ENCODE measurements at regions not wholly inside any gene's neighbourhood (a gene's known extent, or its start where the extent isn't known, plus 50 kb on each side); places are given as distances from the start of the nearest gene placed in this dataset.
"Not testable (repeated sequence)": the region's sequence is repeated elsewhere in the genome, so short reads cannot be mapped to it uniquely, and the experiment has no call there.

DNA sequence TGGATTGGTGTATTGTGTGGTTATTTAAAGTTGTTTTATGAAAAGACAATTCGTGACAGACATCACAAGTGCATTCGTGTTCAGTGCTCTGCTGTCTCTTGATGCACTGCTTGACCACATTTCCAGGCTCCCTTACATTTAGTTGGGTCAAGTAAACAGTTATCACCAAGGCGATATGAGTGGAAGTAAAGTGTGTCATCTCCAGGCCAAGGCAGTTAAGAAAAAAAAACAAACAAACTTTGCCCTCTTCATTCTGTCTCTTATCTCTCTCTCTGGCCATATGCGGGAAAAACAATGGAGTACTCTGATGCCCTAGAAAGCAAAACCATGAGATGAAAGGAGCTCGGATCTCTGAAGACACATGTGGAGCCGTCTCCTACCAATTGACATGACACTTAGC is 131.1 kb downstream of the DSEL start:
- H3K4me2 ChIP-seq (ENCODE audit: low read length) = no peak overlapping the region
- H3K27ac ChIP-seq (ENCODE audit: low read depth, low read length, poor library complexity, severe bottlenecking) = no peak overlapping the region
- TF ChIP-seq, protein P1, sequence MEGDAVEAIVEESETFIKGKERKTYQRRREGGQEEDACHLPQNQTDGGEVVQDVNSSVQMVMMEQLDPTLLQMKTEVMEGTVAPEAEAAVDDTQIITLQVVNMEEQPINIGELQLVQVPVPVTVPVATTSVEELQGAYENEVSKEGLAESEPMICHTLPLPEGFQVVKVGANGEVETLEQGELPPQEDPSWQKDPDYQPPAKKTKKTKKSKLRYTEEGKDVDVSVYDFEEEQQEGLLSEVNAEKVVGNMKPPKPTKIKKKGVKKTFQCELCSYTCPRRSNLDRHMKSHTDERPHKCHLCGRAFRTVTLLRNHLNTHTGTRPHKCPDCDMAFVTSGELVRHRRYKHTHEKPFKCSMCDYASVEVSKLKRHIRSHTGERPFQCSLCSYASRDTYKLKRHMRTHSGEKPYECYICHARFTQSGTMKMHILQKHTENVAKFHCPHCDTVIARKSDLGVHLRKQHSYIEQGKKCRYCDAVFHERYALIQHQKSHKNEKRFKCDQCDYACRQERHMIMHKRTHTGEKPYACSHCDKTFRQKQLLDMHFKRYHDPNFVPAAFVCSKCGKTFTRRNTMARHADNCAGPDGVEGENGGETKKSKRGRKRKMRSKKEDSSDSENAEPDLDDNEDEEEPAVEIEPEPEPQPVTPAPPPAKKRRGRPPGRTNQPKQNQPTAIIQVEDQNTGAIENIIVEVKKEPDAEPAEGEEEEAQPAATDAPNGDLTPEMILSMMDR (IDR thresholded peaks at IDR 0.05; ENCODE audit: low read length) = no peak
- no peak for TF ChIP-seq EZH2 (IDR thresholded peaks at IDR 0.05; ENCODE audit: borderline replicate concordance, low read length)
- H3F3A ChIP-seq (ENCODE audit: insufficient read depth, low read length) = no peaks in the 10 kb centered on the region
- no peaks in the 10 kb centered on the region for H4K20me1 ChIP-seq (ENCODE audit: insufficient read depth, low read length)
- no peaks in the 10 kb centered on the region for H3K27me3 ChIP-seq (ENCODE audit: insufficient read depth, low read length)
- H3K4me3 ChIP-seq (ENCODE audit: low read depth, low read length, poor library complexity, severe bottlenecking) = no peak overlapping the region
- H3K79me2 ChIP-seq (ENCODE audit: insufficient read depth, low read length) = no peaks in the 10 kb centered on the region
- H3K9me2 ChIP-seq (ENCODE audit: low read depth, low read length) = no peaks in the 10 kb centered on the region
- H3K9ac ChIP-seq (ENCODE audit: low read length) = no peak overlapping the region
- no peaks in the 10 kb centered on the region for H3K4me1 ChIP-seq (ENCODE audit: insufficient read depth, low read length, severe bottlenecking)
- H3K9me3 ChIP-seq (ENCODE audit: low read length) = no peaks in the 10 kb centered on the region
- no peaks in the 10 kb centered on the region for H3K36me3 ChIP-seq (ENCODE audit: insufficient read depth, low read length)
- H2AFZ ChIP-seq (ENCODE audit: low read length) = no peak overlapping the region

DNA sequence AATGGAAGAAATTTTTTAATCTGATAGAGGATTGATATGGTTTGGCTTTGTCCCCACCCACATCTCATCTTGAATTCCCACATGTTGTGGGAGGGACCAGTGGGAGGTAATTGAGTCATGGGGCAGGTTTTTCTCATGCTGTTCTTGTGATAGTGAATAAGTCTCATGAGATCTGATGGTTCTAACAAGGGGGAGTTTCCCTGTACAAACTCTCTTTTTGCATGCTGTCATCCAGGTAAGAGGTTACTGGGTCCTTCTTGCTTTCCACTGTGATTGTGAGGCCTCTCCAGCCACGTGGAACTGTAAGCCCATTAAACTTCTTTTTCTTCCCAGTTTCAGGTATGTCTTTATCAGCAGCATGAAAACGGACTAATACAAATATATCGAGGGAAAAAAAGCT is 132.5 kb downstream of the DSEL start:
- H3K4me1 ChIP-seq (ENCODE audit: insufficient read depth, low read length, severe bottlenecking); H3K27me3 ChIP-seq (ENCODE audit: insufficient read depth, low read length); H3K36me3 ChIP-seq (ENCODE audit: insufficient read depth, low read length); H3K79me2 ChIP-seq (ENCODE audit: insufficient read depth, low read length); H3K9me2 ChIP-seq (ENCODE audit: low read depth, low read length); H3K4me3 ChIP-seq (ENCODE audit: low read depth, low read length, poor library complexity, severe bottlenecking); H2AFZ ChIP-seq (ENCODE audit: low read length); H3K4me2 ChIP-seq (ENCODE audit: low read length); H3K9me3 ChIP-seq (ENCODE audit: low read length); H3K27ac ChIP-seq (ENCODE audit: low read depth, low read length, poor library complexity, severe bottlenecking); H3F3A ChIP-seq (ENCODE audit: insufficient read depth, low read length); H4K20me1 ChIP-seq (ENCODE audit: insufficient read depth, low read length); H3K9ac ChIP-seq (ENCODE audit: low read length): not testable (repeated sequence)

- H3K4me2 ChIP-seq (ENCODE audit: low read length) = no peak overlapping the region
- H3K27ac ChIP-seq (ENCODE audit: low read depth, low read length, poor library complexity, severe bottlenecking) = no peak overlapping the region
- H2AFZ ChIP-seq (ENCODE audit: low read length) = no peak overlapping the region
- H3K79me2 ChIP-seq (ENCODE audit: insufficient read depth, low read length) = no peaks in the 10 kb centered on the region
- H3K4me3 ChIP-seq (ENCODE audit: low read depth, low read length, poor library complexity, severe bottlenecking) = no peak overlapping the region
- no peaks in the 10 kb centered on the region for H4K20me1 ChIP-seq (ENCODE audit: insufficient read depth, low read length)
- H3K9me3 ChIP-seq (ENCODE audit: low read length) = no peaks in the 10 kb centered on the region
- no peaks in the 10 kb centered on the region for H3K27me3 ChIP-seq (ENCODE audit: insufficient read depth, low read length)
- H3F3A ChIP-seq (ENCODE audit: insufficient read depth, low read length) = no peaks in the 10 kb centered on the region
- TF ChIP-seq EZH2 (IDR thresholded peaks at IDR 0.05; ENCODE audit: borderline replicate concordance, low read length) = no peak
- TF ChIP-seq, protein P1 (IDR thresholded peaks at IDR 0.05; ENCODE audit: low read length) = no peak
- no peaks in the 10 kb centered on the region for H3K4me1 ChIP-seq (ENCODE audit: insufficient read depth, low read length, severe bottlenecking)
- H3K36me3 ChIP-seq (ENCODE audit: insufficient read depth, low read length) = no peaks in the 10 kb centered on the region
- no peak overlapping the region for H3K9ac ChIP-seq (ENCODE audit: low read length)
- H3K9me2 ChIP-seq (ENCODE audit: low read depth, low read length) = no peaks in the 10 kb centered on the region
These were observed 134.8 kb downstream of the DSEL start for GRCh38 chr18:67381608-67382150.

DNA sequence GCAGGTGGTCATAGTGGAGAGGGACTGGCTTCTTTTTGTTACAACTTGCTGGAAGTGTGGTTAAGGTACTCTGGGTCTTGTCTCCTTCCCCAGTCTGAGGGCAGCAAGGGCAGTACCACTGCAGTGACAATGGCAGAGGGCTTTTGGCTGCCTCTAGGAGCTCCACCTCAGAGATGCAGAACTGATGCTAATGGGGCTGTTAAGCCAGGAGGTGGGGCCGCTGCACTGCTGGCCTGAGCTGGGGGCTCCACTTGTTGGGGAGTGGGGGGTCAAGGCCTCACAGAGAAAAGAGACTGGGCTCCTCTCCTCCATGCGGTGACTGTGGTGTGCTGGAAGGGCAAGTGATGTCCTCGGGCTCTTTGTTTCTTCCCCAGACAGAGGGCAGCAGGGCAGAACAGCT is 135.7 kb downstream of the DSEL start:
- Histone ChIP-seq H3K4me1 (ENCODE audit: insufficient read depth, low read length, severe bottlenecking) (no peaks in the 10 kb centered on the region), H3F3A (ENCODE audit: insufficient read depth, low read length) (no peaks in the 10 kb centered on the region), H3K36me3 (ENCODE audit: insufficient read depth, low read length) (no peaks in the 10 kb centered on the region), H3K27me3 (ENCODE audit: insufficient read depth, low read length) (no peaks in the 10 kb centered on the region), H3K4me3 (ENCODE audit: low read depth, low read length, poor library complexity, severe bottlenecking) (no peak overlapping the region), H2AFZ (ENCODE audit: low read length) (no peak overlapping the region), H3K27ac (ENCODE audit: low read depth, low read length, poor library complexity, severe bottlenecking) (no peak overlapping the region), H3K9me3 (ENCODE audit: low read length) (no peaks in the 10 kb centered on the region), H3K9me2 (ENCODE audit: low read depth, low read length) (no peaks in the 10 kb centered on the region), H4K20me1 (ENCODE audit: insufficient read depth, low read length) (no peaks in the 10 kb centered on the region), H3K9ac (ENCODE audit: low read length) (no peak overlapping the region), H3K79me2 (ENCODE audit: insufficient read depth, low read length) (no peaks in the 10 kb centered on the region), H3K4me2 (ENCODE audit: low read length) (no peak overlapping the region)
- no peak for TF ChIP-seq EZH2 (IDR thresholded peaks at IDR 0.05; ENCODE audit: borderline replicate concordance, low read length)
- TF ChIP-seq, protein P1 (IDR thresholded peaks at IDR 0.05; ENCODE audit: low read length) = no peak
